NOMO-1 treated with dmso at 0.1 percent for 144 hours (cell line): ENCODE measurements at regions not wholly inside any gene's neighbourhood (a gene's known extent, or its start where the extent isn't known, plus 50 kb on each side); places are given as distances from the start of the nearest gene placed in this dataset.
"Not testable (repeated sequence)": the region's sequence is repeated elsewhere in the genome, so short reads cannot be mapped to it uniquely, and the experiment has no call there.

Experiments
- DNase-seq: peaks from one replicate; lab custom pipeline; 2025; ENCODE audit not compliant: unreplicated experiment; lab: John Stamatoyannopoulos, UW

DNA sequence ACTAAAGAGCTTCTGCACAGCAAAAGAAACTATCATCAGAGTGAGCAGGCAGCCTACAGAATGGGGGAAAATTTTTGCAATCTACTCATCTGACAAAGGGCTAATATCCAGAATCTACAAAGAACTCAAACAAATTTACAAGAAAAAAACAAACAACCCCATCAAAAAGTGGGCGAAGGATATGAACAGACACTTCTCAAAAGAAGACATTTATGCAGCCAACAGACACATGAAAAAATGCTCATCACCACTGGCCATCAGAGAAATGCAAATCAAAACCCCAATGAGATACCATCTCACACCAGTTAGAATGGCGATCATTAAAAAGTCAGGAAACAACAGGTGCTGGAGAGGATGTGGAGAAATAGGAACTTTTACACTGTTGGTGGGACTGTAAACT, 372.8 kb upstream of the CCL2 start:
- DNase-seq: not testable (repeated sequence)

DNA sequence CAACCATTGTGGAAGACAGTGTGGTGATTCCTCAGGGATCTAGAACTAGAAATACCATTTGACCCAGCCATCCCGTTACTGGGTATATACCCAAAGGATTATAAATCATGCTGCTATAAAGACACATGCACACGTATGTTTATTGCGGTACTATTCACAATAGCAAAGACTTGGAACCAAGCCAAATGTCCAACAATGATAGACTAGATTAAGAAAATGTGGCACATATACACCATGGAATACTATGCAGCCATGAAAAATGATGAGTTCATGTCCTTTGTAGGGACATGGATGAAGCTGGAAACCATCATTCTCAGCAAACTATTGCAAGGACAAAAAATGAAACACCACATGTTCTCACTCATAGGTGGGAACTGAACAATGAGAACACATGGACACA, 372.4 kb upstream of the CCL2 start:
- DNase-seq: not testable (repeated sequence)

DNA sequence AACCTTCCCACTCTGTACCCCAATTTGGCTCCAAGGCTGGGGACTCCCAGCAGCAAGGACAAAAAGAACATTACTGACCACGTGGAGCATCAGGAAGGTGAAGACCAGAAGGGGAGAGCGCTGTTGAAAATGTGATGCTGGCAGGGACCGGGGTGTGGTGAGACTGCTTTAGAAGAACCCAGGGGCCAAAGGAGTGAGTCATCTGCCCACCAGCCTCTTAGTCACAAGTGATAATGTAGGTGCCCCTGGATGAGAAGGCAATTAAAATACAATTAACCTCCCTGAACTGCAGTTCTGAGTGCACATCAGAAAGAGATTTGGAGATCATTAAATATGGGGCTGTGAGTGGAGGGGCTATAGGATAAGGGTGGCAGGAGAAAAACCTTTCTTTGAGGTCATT, 366.6 kb upstream of the CCL2 start:
- DNase-seq: no peak

DNA sequence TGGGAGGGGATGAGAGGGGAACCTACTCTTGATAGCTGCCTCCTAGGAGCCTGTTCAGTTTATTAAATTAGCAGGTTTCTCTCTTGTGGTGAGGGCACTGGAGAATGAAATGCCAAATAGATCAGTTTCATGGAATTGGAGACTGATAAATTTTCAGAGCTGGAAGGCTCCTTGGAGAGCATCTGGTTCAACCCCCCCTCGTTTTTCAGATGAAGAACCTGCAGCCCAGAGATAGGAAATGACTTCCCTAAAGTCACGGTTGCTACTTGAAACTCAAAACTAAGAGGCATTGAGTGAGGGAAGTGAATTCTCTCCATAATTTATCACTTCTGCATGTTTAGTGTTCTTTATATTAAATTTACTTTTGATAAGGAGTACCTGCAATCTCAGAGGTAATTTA, 366.0 kb upstream of the CCL2 start:
- no peak for DNase-seq

DNA sequence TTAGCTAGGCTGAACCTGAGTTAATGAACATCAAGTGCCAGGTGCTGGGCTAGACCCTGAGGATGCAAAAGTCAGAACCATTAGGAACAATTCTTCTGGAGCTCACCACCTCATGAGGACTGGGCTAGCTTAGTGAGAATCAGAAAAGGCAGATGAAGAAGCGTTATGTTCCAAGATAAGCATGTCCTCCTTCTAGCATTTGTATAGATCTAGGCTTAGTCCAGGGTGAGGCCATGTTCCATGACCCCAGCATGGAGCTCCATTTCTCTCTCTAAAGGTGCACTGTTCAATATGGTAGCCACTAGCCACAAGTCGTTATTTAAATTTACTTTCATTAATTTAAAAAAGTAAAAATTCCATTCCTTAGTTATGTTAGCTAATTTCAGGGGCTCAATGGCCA, 365.3 kb upstream of the CCL2 start:
- no peak for DNase-seq

DNA sequence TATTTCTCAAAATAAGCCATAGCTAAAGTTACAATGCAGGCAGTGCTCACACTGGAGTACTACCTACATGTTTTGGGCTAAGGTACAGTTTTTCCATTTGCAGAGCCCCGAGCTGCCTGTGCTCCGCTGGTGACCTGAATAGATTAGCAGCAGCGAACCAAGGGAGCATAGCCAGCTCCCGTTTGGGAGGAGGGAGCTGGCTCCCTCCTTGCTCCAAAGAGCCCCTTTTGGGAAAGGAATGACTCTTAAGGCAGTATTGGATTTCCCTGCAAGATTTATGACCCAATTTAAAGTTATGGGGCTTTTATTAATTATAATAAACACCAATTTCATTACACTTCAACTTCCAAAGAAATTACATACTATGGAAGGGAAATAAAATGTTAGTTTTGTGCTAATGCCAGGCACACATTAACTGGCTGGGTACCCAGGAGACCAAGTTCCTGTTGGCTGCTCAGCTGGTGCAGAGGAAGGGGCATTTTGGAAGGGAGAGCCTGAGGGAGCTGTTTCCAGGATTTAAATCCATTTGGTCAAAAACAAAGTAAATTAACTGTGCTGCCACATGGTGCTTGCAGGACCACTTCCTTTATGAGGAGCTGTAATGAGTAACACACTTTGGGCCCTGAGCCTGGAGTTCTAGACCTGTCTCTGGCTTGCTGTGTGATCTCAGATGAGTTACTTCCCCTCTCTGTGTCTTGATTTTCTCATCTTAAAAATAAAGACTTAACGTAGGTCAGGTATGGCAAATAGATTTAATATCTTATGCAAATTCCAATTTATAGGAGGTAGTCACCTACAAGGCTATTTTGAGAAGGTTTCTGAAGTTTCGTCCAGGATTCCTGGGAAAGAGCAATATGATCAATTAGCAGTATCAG, 362.1 kb upstream of the CCL2 start:
- no peak for DNase-seq

DNA sequence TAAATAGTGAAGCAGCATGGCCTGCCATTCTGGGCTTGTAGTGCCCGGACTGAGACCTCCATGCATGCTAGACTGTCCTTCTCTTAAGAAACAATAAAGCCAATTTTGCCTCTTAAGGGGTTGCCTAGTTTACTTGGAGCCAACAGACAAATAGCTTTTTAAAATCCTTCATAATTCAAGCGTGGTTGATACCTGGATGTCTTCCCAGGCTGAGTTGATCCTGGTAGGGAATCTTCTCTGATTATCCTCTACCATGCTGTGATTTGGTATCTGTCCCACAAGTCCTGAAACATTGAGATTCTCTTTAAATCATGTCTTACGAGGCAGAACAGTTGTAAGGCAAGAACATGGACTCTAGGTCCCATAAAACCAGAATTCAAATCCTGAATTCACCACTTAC, 359.6 kb upstream of the CCL2 start:
- DNase-seq: no peak

DNA sequence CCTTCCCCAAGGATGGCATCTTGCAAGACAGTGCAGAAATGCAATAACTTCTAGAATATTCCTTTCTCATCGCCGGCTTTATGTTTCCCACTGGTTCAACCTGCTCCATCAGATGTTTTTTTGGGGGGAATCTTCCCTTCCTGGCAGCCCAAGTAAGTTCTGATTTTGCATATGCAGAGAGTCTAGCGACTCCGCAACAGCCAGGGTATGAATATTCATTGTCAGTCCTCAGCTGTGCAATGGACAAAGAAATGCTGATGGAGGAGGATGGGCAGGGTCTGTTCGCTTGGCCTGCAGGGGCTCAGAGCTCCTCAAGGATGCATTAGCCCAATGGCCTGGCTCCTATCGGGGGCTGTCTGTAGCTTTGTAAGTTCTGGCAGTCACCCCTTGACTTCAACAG, 358.8 kb upstream of the CCL2 start:
- no peak for DNase-seq

DNA sequence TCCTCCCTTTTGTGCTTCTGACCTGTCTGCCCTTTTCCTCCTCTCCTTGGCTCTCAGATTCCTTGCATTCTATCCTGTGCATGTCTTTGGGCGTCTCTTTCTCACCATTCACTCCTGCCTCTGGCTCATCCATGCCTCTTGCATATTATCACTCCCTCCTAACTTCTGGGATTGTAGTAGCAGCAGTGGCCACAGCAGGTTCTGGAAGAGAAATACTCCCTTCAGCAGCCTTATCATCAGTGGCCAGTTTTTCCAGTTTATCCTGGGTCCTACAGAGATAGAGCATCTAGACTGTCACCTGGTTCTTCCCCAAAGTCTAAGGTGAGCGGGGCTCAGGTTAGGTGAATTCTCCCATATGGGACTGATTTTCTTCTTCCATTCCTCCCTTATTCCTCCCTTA, 354.0 kb upstream of the CCL2 start:
- DNase-seq: no peak

DNA sequence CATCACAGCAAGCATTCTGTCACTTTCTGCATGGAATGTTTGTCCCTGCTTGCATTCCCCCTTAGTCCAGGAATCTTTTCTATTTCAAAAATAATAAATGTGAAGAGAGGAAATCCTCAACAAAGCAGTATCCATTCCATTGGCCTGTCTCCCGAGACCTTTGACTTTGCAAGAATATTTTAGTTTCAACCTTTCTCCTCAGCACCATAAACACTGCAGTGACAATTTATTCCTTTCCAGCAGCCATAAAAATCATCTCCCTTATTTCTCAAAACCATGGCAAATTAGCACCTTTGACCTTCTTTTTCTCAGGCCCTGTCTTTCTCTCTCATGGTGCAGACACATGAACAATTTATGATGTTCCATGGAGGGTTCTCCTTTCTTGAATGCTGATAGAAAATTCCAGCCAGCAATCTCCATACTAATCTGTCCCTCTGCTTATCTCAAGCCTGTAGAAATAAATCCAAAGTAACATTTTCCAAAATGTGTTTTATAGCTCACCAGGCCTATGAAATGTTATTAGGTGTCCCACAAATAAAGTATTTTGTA, 352.1 kb upstream of the CCL2 start:
- no peak for DNase-seq

DNA sequence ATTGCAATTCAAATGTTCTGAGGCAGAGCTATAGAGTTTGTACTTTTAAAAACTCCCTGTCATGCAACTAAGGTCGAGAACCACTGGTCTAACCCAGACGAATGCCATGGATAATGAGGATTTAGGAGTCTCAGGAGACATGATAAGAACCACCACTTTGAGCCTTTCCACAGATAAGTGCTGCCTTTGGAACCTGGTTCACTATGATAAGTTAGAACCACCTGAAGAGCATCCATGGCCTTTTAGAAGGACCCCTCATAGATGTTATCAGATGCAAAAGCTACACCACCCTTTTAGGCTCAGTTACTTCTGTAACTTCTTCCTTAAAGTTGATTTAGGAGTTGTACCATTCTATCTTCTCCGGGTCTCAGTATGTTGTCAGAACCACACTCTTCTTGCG, 350.6 kb upstream of the CCL2 start:
- no peak for DNase-seq

DNA sequence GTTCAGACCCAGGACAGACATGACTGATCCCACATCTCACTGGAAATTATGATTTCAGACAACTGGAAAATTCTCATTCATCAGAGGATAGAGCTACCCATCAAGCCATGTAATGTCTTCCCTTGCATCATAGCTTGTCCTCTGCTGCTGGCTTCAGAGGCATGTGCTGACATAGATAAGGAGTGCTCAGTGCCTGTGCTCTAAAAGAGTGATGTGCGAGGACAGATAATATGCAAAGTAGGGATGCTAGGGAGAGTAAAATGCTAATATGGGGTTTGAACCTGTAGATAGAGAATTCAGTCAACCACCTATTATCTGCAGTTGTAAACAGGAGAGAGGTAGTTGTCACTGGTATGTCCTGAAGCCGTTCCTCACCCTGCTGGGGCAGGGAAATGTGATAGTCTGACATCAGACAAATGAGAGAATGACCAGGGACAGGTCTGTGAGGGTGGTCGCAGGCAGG, 349.7 kb upstream of the CCL2 start:
- DNase-seq: no peak

DNA sequence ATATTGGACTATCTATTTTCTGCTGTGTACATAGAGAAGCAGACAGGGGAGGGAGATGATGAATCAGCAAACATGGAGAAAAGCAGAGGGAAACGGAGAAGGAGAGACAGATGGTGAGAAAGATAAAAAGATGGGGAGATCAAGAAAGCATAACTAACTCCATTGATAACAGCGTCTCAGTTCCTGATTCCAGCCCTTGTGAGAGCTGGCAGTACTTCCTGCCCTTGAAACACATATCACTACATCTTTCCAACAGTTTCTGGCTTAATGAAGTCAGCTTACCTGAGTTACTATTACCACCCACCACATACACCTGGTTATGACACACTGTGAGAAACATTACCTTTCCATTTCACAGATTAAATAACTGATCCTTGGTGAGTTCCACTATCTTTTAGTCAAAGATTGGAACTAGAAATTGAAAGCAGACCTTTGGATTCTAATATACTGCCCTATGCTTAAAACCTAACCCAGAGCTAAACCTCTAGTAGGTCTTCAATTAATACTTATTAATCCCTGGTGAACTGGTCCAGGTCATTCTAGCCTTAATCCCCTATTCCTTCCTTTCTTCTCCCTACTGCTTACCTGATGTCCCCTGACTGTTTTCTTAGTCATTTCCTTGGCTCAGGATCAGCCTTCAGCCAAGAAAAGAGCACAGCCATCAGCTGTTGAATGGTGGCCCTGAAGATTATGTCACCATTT, 346.6 kb upstream of the CCL2 start:
- DNase-seq: no peak

DNA sequence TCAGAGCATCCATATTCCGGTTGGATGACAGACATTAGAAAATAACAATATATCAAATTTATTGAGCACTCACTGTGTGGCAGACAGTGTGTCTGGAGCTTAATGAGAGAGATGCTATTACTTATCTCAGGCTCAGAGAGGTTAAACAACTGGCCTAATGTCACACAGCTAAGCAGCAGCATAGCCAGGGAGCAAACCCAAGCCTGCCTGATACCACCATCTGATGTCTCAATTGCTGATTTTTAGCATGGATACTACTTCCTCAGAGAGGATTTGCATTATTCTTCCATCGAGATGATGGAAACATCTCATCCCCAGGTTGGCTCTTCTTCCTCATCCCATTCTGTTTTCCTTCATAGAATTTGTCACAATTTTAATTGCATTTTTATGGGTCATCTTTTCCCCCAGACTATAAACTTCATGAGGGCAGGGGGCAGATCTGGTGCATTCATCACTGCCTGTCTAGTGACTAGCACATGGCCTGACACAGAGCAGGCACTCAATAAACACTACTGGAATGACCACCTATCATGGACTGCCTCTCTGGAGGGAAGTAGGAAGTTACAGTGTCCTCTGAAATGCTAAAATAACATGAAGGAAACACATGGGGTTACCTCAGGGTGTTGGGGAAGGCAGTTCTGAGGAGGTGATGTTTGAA, 344.8 kb upstream of the CCL2 start:
- no peak for DNase-seq

DNA sequence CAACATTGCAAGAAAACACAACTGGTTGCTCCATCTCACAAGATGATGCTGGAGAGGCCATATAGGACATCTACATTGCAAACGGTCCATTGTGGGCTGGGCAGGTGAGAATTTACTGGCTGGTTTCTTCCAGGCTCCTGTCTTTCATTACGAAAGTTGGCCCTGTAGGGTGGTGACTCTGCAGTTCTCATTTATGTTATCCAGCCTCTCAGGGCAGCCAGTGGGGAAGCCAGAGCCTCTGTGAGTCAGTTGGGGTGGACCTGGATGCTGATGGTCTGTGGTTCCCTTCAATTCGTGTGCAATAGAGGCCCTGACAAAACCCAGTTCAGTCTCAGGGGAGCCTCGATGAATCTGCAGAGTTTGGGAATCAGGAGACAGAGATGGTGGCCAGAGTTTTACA, 341.0 kb upstream of the CCL2 start:
- no peak for DNase-seq

DNA sequence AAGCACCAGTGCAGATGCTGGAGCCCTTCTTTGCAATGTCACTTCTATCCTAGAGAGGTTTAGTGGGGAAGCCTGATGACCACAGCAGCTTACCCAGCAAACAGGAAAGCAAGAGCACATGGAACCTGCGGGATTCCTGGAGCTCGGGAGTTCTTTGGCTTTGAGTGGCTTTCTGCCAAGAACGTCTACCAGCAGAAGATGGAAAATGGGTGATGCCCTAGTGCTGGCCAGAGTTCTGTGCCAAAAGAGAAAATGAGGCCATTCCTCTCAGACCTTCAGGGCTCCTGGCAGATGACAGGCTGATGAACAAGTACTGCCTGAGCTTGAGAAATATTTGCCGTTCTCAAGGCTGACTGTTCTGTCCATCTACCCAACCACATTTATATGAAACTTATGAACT, 332.1 kb upstream of the CCL2 start:
- no peak for DNase-seq

DNA sequence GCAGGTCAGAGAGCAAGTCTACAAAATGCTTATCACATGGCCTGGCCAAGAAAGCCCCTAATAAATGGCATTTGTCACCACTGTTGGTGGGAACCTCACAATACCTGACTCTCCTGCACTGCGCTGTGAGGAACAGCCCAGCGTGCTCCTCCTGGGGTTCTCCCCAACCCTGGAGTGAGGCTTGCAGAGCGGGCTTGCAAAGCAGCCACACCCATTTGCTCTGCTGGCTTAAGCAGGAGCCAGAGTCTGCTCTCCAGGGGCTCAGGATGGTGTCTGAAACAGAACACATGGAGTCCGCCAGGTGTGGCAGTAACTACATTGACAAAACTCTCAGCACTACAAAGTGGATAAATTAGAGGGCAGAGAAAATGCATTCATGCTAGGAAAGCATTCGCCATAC, 331.0 kb upstream of the CCL2 start:
- DNase-seq: no peak

DNA sequence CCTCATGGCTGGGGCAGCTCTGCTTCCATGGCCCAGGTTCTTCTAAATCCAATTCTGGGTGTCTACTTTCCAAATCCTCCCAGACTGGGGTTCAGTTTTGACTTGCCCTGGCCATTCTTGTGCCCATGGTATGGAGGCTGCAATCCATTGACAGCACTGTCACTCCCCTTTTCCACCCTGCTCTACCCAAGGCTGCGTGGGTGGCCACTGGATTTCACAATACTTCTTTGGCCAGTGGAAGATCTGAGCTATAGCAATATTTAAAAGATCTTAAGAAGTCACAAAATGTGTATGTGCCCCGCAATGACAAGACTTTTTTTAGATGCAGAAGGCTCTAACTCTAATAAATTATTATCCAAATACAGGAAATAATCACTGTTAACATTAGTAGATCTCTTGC, 329.4 kb upstream of the CCL2 start:
- DNase-seq: no peak

DNA sequence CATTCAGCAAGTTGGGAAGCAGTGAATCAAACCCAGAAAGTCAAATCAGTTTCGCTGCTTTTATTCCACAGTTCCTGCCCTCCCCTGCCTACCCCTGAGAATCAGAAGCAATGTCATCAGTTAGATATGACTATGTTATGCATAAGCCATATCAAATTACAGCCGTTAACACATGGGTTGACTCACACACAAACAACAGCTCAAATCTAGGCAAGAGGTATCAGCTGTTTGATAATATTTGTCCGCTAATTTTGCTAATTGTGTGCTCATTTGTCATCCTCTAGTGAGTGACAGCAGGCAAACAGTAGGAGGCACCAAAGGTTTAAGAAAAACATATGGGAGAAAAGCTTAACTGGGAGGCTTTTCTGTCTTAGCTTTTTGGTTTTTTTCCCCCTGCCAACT, 327.4 kb upstream of the CCL2 start:
- DNase-seq: no peak

DNA sequence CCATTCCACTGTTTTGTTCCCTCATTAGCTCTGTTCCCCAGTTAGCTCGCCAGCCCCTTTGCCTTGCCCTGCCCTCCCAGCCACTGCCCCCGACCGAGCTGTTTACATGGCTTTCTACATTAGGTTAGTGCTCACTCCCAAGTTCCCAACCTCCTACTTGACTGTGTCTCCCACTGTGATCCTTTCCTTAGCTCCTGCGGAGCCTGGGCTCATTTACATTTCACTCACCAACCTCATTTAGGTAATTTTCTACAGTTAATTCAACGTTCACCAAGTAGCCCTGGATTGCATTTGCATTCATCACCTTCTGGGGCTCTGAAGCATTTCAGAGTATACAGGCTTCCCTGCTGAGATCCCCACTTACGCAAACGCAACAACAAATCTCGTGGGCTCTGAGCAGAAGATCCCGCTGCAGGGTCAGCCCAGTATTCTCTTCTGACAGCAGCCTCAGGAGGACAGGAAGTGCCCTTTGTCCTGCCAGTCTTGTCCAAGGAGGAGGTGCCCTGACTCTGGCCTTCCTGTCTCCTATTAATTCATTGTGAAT, 325.8 kb upstream of the CCL2 start:
- no peak for DNase-seq

DNA sequence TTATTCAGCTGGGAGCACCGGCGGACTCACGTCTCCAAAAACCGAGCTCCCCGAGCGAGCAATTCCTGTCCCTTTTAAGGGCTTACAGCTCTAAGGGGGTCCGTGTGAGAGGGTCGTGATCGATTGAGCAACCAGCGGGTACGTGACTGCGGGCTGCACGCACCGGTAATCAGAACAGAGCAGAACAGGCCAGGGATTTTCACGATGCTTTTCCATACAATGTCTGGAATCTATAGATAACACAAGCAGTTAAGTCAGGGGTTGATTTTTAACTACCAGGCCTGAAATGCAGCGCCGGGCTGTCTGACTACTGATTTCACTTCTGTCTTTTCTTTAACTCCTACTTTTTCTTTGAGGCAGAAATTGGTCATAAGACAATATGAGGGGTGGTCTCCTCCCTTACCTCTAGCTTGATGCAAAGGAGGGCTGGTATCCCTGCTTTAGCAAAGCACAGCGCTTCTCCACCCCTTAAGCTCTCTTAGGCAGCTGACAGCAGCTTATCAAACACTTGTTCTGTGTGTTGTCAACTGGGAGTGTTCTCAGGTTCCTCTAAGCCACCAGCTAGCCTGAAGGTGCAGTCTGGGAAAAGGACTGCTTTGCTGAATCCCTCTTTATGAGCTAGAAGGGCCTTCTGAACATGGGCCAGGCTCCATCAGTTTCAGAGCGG, 323.8 kb upstream of the CCL2 start:
- not testable (repeated sequence) for DNase-seq
